ENCODE measurements at regions not wholly inside any gene's neighbourhood (a gene's known extent, or its start where the extent isn't known, plus 50 kb on each side); places are given as distances from the start of the nearest gene placed in this dataset.
"Not testable (repeated sequence)": the region's sequence is repeated elsewhere in the genome, so short reads cannot be mapped to it uniquely, and the experiment has no call there.

DNA sequence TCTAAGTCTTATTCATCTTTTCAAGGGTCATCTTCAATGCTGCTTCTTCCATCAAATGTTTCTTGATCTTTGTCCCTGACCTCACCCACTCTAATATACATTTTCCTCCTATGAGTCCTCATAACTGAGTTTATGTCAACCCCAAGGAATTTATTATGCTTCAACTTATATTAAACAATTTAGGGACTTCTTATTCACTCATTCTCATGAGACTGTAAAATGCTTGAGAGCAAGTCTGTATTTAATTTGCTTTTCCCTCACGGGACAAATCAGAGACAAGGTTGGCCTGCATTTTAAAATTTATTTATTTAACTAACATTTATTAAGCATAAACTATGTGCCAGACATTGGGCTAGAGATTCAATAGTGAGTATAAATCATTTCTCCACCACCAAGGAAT, 312.0 kb upstream of the NT5E start:
- Mint-ChIP-seq H3K4me3 (no peak overlapping the region), H3K9me3 (peaks cover 0 to 1% of the 10 kb centered on the region in 2 donors), H3K36me3 (ENCODE audit: insufficient read depth) (no peaks in the 10 kb centered on the region), H3K27ac (no peak overlapping the region), H3K27me3 (no peaks in the 10 kb centered on the region), H3K4me1 (ENCODE audit: low read depth in 2 of 2) (no peaks in the 10 kb centered on the region)
- ATAC-seq (replicated peaks) = no peak
- DNase-seq = no peak

DNA sequence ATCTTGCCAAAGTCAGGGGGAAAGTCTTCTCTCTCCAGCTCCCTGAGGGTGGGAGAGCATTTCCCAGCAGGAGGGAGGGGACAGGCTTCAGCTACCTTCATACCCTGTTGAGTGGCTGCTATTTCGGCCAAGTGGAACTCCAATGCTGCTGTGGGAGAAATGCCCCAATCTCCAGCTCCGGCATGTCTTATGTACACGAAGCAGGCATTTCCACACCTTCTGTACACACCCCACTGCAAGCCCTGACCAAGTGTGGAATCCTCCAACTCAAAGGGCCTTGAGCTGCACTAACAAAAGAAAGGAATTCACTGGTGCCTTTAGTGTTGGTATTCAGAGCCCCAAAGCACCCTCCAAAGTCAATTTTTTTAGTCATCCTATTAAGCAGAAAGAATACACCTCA, 313.6 kb upstream of the NT5E start:
- peaks cover 0 to 1% of the 10 kb centered on the region in 2 donors for H3K9me3 Mint-ChIP-seq
- no peak overlapping the region for H3K4me3 Mint-ChIP-seq
- H3K4me1 Mint-ChIP-seq (ENCODE audit: low read depth in 2 of 2) = no peaks in the 10 kb centered on the region
- ATAC-seq (replicated peaks) = no peak
- no peak for DNase-seq
- H3K36me3 Mint-ChIP-seq (ENCODE audit: insufficient read depth) = no peaks in the 10 kb centered on the region
- no peak overlapping the region for H3K27ac Mint-ChIP-seq
- no peaks in the 10 kb centered on the region for H3K27me3 Mint-ChIP-seq

- Mint-ChIP-seq H3K27ac (no peak overlapping the region), H3K4me1 (ENCODE audit: low read depth in 2 of 2) (no peaks in the 10 kb centered on the region), H3K9me3 (peaks cover 0 to 1% of the 10 kb centered on the region in 2 donors), H3K27me3 (no peaks in the 10 kb centered on the region), H3K36me3 (ENCODE audit: insufficient read depth) (no peaks in the 10 kb centered on the region), H3K4me3 (no peak overlapping the region)
- no peak for DNase-seq
- no peak for ATAC-seq (replicated peaks)
These were observed 314.3 kb upstream of the NT5E start for GRCh38 chr6:85135376-85136094.

GRCh38 chr6:85134172-85134571, 315.7 kb upstream of the NT5E start:
- DNase-seq (no peak), ATAC-seq (replicated peaks) (no peak)
- H3K9me3 Mint-ChIP-seq = no peaks in the 10 kb centered on the region
- H3K4me1 Mint-ChIP-seq (ENCODE audit: low read depth in 2 of 2) = no peaks in the 10 kb centered on the region
- H3K4me3 Mint-ChIP-seq = no peak overlapping the region
- no peak overlapping the region for H3K27ac Mint-ChIP-seq
- no peaks in the 10 kb centered on the region for H3K36me3 Mint-ChIP-seq (ENCODE audit: insufficient read depth)
- no peaks in the 10 kb centered on the region for H3K27me3 Mint-ChIP-seq

- Mint-ChIP-seq H3K27me3 (no peaks in the 10 kb centered on the region), H3K36me3 (ENCODE audit: insufficient read depth) (no peaks in the 10 kb centered on the region), H3K4me3 (no peak overlapping the region), H3K4me1 (ENCODE audit: low read depth in 2 of 2) (no peaks in the 10 kb centered on the region), H3K27ac (no peak overlapping the region), H3K9me3 (no peaks in the 10 kb centered on the region)
- ATAC-seq (replicated peaks) = no peak
- DNase-seq = no peak
These were observed 317.8 kb upstream of the NT5E start for GRCh38 chr6:85132091-85132490.

DNA sequence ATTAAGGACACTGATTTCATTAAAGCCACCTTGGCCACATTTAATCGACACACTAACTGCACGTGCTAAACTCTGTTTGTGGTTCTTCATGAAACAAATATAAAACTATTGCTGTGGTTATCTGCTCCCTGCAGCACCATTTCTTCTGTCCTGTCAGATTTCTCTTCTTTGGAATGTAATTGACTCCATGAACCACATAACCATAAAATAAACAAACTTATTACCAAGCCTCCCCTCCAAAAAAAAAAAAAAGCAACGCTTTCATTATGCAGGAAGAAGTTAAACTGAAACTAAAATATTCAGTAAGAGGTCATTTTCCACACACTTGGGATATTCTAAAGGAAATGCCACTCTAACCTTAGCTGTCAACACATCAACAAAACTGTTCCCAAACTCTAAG, 319.1 kb upstream of the NT5E start:
- Mint-ChIP-seq H3K4me3 (no peak overlapping the region), H3K4me1 (ENCODE audit: low read depth in 2 of 2) (no peaks in the 10 kb centered on the region), H3K9me3 (no peaks in the 10 kb centered on the region), H3K36me3 (ENCODE audit: insufficient read depth) (no peaks in the 10 kb centered on the region), H3K27ac (no peak overlapping the region), H3K27me3 (no peaks in the 10 kb centered on the region)
- DNase-seq = no peak
- no peak for ATAC-seq (replicated peaks)

- H3K27me3 Mint-ChIP-seq = no peaks in the 10 kb centered on the region
- no peaks in the 10 kb centered on the region for H3K36me3 Mint-ChIP-seq (ENCODE audit: insufficient read depth)
- no peak overlapping the region for H3K4me3 Mint-ChIP-seq
- H3K27ac Mint-ChIP-seq = no peak overlapping the region
- ATAC-seq (replicated peaks) (no peak), DNase-seq (no peak)
- H3K4me1 Mint-ChIP-seq (ENCODE audit: low read depth in 2 of 2) = no peaks in the 10 kb centered on the region
- no peaks in the 10 kb centered on the region for H3K9me3 Mint-ChIP-seq
These were observed 320.0 kb upstream of the NT5E start for GRCh38 chr6:85129881-85130280.

DNA sequence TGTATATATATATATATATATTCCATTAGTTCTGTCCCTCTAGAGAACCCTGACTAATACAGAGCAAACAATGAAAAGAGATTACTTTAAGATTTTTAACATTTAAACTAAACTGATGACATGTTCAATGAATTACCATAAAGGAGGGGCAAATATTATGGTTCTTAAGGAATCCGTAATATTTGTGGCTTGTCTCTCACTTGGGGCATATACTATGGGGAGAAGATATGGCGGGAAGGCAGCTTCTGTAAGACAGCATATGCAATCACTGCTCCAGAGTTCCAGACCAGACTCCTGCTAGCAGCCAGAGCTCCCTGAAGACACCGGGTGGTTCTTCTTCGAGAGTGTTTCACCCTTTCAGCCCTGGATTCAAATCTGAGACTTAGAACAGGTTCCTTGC, 321.1 kb upstream of the NT5E start:
- ATAC-seq (replicated peaks) (no peak), DNase-seq (no peak)
- Mint-ChIP-seq H3K27me3 (no peaks in the 10 kb centered on the region), H3K9me3 (no peaks in the 10 kb centered on the region), H3K27ac (no peak overlapping the region), H3K4me1 (ENCODE audit: low read depth in 2 of 2) (no peaks in the 10 kb centered on the region), H3K4me3 (no peak overlapping the region), H3K36me3 (ENCODE audit: insufficient read depth) (no peaks in the 10 kb centered on the region)

DNA sequence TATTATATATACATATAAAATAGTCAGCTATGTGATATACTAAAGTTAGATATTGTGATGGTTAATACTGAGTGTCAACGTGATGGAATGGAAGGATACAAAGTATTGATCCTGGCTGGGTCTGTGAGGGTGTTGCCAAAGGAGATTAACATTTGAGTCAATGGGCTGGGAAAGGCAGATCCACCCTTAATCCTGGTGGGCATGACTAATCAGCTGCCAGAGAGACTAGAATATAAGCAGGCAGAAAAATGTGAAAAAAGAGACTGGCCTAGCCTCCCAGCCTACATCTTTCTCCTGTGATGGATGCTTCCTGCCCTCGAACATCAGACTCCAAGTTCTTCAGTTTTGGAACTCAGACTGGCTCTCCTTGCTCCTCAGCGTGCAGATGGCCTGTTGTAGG, 321.6 kb upstream of the NT5E start:
- not testable (repeated sequence) for DNase-seq; H3K36me3 Mint-ChIP-seq (ENCODE audit: insufficient read depth); H3K4me3 Mint-ChIP-seq; H3K4me1 Mint-ChIP-seq (ENCODE audit: low read depth in 2 of 2); H3K27me3 Mint-ChIP-seq; H3K27ac Mint-ChIP-seq; H3K9me3 Mint-ChIP-seq; ATAC-seq (replicated peaks)

- Mint-ChIP-seq H3K27me3 (no peaks in the 10 kb centered on the region), H3K4me3 (no peak overlapping the region), H3K4me1 (ENCODE audit: low read depth in 2 of 2) (no peaks in the 10 kb centered on the region), H3K27ac (no peak overlapping the region), H3K36me3 (ENCODE audit: insufficient read depth) (no peaks in the 10 kb centered on the region), H3K9me3 (no peaks in the 10 kb centered on the region)
- no peak for ATAC-seq (replicated peaks)
- no peak for DNase-seq
These were observed 322.1 kb upstream of the NT5E start for GRCh38 chr6:85127696-85128243.

DNA sequence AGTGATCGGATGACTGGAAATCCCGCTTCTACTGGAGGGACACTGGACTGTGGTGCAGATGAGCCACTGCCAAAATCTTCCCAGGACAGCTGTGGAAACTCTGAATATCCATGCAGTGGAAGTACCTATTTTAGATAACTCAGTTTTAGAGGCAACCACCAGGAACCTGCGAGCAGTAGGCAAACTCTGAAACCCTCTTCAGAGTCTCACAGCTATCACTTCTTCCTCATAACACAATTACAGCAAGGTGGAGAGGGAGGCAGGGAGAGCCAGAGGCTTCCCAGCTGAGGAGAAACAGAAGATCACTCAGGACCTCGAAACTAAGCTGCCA, 322.8 kb upstream of the NT5E start:
- DNase-seq (no peak), ATAC-seq (replicated peaks) (no peak)
- H3K27me3 Mint-ChIP-seq = no peaks in the 10 kb centered on the region
- no peaks in the 10 kb centered on the region for H3K4me1 Mint-ChIP-seq (ENCODE audit: low read depth in 2 of 2)
- no peaks in the 10 kb centered on the region for H3K9me3 Mint-ChIP-seq
- H3K36me3 Mint-ChIP-seq (ENCODE audit: insufficient read depth) = no peaks in the 10 kb centered on the region
- no peak overlapping the region for H3K4me3 Mint-ChIP-seq
- no peak overlapping the region for H3K27ac Mint-ChIP-seq

DNA sequence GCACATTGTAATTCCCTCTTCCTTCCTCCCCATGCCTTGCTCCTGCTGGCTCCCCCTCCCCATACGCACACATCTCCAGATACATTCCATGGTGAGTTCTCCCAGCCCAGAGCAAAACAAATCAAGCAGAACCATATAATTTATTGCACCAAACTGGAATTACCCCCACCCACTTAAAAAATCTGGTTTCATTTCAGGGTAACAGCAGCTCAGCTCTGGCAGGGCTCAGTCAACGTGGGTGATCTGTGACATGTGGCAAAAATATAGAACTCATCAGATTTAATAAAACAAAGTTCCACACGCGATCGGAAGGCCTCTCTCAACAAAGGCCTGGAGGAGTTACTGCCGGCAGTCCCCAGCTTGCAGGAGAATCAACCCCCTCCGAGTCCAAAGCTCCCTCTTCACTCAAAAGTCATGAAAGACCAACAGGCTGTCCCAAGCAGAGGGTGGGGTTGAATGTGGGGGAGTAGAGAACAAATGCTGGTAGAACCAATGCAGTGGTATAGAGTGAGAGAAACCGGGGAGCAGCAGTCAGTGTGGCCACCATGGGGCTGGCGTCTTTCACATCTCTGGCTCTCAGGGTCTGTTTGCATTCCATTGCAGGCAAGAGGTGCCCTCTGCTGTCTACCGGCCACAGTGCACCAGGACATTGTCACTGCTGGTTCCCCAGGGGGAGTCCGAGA, 323.3 kb upstream of the NT5E start:
- no peaks in the 10 kb centered on the region for H3K36me3 Mint-ChIP-seq (ENCODE audit: insufficient read depth)
- DNase-seq (no peak), ATAC-seq (replicated peaks) (no peak)
- no peaks in the 10 kb centered on the region for H3K9me3 Mint-ChIP-seq
- H3K4me3 Mint-ChIP-seq = no peak overlapping the region
- H3K4me1 Mint-ChIP-seq (ENCODE audit: low read depth in 2 of 2) = no peaks in the 10 kb centered on the region
- no peak overlapping the region for H3K27ac Mint-ChIP-seq
- no peaks in the 10 kb centered on the region for H3K27me3 Mint-ChIP-seq

DNA sequence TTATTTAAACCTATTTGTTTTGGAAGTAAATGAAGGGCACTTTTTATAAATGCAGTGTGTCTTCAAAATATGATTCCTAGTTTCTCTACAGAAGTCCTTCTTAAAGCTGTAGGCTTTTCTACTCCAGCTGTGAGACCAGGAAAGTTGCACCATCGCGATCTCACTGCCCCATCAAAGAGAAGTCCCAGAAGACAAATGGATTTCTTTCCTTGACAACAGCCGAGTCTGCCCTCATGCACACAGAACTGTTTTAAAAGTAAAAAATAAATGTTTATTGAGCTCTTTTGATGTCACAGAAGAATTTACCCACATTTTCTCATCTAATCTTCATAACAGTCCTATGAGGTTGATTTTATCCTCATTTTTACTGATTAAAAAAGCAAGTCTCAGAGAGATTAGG, 324.4 kb upstream of the NT5E start:
- no peak for DNase-seq
- H3K36me3 Mint-ChIP-seq (ENCODE audit: insufficient read depth) = no peaks in the 10 kb centered on the region
- H3K9me3 Mint-ChIP-seq = no peaks in the 10 kb centered on the region
- no peaks in the 10 kb centered on the region for H3K4me1 Mint-ChIP-seq (ENCODE audit: low read depth in 2 of 2)
- no peaks in the 10 kb centered on the region for H3K27me3 Mint-ChIP-seq
- ATAC-seq (replicated peaks) = no peak
- H3K4me3 Mint-ChIP-seq = no peak overlapping the region
- no peak overlapping the region for H3K27ac Mint-ChIP-seq
